Prostate gland (tissue), 2 donors: ENCODE measurements at regions not wholly inside any gene's neighbourhood (a gene's known extent, or its start where the extent isn't known, plus 50 kb on each side); places are given as distances from the start of the nearest gene placed in this dataset.

ENCODE experiments used
- DNase-seq: peaks from one replicate; pipeline ENCODE4 v3.0.0-alpha.2; 2019; ENCODE audit warnings: low spot score
- H3K27ac ChIP-seq, 2 donors: fragments of 200-600 bp; sonication (generic); 2 replicates each; pipeline ENCODE4 v1.5.1; 2017 to 2019
- H3K27me3 ChIP-seq: fragments of 200-600 bp; sonication (generic); replicated peaks from 2 replicates; pipeline ENCODE4 v1.5.1; 2019; ENCODE audit not compliant: insufficient read depth
- H3K36me3 ChIP-seq, 2 donors: fragments of 200-600 bp; sonication (generic); 1 replicate in 1 of 2; 2 replicates in 1 of 2; pipeline versions ENCODE4 v1.5.1 to v1.8.1; 2017 to 2019
- H3K4me1 ChIP-seq: fragments of 200-600 bp; sonication (generic); replicated peaks from 2 replicates; pipeline ENCODE4 v1.5.1; 2019
- H3K4me3 ChIP-seq, 2 donors: fragments of 200-600 bp; sonication (generic); 2 replicates each; pipeline ENCODE4 v1.5.1; 2017 to 2019
- H3K9me3 ChIP-seq: fragments of 200-600 bp; sonication (generic); 2 replicates; pipeline ENCODE4 v1.5.1; 2017
- POLR2A ChIP-seq: fragments of 450-650 bp; IDR thresholded peaks from one replicate; pipeline ENCODE4 v1.6.1; 2016; ENCODE audit warnings: antibody characterized with exemption, mild to moderate bottlenecking
- POLR2AphosphoS5 ChIP-seq: sonication (generic); formaldehyde crosslinking; IDR thresholded peaks from one replicate; pipeline ENCODE4 v1.6.1; 2017; ENCODE audit warnings: antibody characterized with exemption
- WGBS: methylation state at CpG from one replicate; pipeline ENCODE4 v1.1.5; 2018; 5-methylcytosine and 5-hydroxymethylcytosine counted together
- intact Hi-C: fragments of 100-400 bp; cut with DNase I; formaldehyde crosslinking; loops from one replicate; pipeline ENCODE4 v1.14.2; 2022
- TF ChIP-seq, protein P1 (sequence below), 4 experiments: fragments of 200-600 bp in 2 of 4; fragments of 450-650 bp in 2 of 4; sonication (generic) in 2 of 4; IDR thresholded peaks; 1 replicate in 3 of 4; 2 replicates in 1 of 4; pipeline ENCODE4 v1.5.1; 2016 to 2019; ENCODE audit warnings: antibody characterized with exemption in 4 of 4, mild to moderate bottlenecking in 2 of 4, moderate library complexity in 2 of 4

DNA sequence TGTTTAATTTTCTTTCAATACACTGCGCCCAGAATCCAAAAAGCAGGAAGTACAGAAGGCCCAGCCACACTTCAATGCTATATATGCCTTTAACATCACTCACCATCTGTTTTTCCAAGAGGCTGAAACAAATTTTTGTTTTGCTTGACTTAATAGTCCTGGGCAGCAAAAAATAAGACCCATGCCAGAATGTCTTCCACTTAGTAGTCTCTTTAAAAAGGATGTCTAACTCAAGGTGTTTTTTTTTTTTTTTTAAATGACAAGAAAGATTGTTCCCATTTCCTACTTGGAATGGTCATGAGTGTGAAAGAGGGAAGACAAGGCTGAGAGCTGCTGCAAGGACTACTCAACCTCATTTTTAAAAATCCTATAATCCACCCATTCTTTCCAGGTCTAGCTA is 590.3 kb upstream of the SGO1 start:
- intact Hi-C loops, result no loop called here
- H3K9me3 ChIP-seq, result no peaks in the 10 kb centered on the region
- H3K4me3 ChIP-seq, result no peak overlapping the region
- H3K27me3 ChIP-seq, result no peaks in the 10 kb centered on the region
- WGBS, result 0% methylated on average over 1 of the region's 1 CpG
- TF ChIP-seq POLR2A (no peak), POLR2AphosphoS5 (no peak)
- TF ChIP-seq, protein P1, sequence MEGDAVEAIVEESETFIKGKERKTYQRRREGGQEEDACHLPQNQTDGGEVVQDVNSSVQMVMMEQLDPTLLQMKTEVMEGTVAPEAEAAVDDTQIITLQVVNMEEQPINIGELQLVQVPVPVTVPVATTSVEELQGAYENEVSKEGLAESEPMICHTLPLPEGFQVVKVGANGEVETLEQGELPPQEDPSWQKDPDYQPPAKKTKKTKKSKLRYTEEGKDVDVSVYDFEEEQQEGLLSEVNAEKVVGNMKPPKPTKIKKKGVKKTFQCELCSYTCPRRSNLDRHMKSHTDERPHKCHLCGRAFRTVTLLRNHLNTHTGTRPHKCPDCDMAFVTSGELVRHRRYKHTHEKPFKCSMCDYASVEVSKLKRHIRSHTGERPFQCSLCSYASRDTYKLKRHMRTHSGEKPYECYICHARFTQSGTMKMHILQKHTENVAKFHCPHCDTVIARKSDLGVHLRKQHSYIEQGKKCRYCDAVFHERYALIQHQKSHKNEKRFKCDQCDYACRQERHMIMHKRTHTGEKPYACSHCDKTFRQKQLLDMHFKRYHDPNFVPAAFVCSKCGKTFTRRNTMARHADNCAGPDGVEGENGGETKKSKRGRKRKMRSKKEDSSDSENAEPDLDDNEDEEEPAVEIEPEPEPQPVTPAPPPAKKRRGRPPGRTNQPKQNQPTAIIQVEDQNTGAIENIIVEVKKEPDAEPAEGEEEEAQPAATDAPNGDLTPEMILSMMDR (IDR thresholded peaks at IDR 0.05), result no peak
- H3K4me1 ChIP-seq, result no peaks in the 10 kb centered on the region
- no peaks in the 10 kb centered on the region for H3K36me3 ChIP-seq
- DNase-seq, result no peak
- no peak overlapping the region for H3K27ac ChIP-seq

DNA sequence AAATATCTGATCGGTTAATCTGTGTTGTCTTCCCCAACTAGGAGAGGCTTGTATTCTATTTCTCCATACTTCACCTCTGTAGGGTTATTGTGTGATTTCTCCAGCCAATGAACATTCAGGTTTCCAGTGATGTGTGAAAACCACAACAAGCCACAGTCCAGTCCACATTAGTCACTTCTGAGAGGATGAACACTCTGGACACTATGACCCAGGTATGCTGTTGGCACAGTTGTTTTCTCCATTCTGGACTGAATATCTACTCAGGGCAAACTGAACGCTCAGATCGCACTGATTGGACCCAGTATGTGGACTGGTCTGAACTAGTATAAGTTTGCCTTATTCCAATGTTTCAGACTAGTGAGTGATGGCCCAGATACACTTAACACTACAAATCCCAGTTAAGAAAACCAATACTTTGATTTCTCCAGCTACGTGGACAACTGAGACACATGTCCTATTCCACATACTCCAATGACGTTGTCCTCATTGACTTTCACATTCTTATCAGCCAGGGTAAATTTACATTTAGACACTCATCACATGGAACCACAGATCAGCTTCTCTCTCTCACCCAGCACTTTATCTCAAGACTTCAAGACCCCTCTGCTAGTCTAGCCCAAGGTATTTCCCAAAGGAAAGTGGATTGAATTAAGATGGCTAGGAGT is 587.4 kb upstream of the SGO1 start:
- no peak for DNase-seq
- H3K9me3 ChIP-seq, result no peaks in the 10 kb centered on the region
- no peaks in the 10 kb centered on the region for H3K36me3 ChIP-seq
- WGBS, result 92% methylated on average over 5 of the region's 5 CpGs
- H3K4me3 ChIP-seq, result no peak overlapping the region
- TF ChIP-seq POLR2A (no peak), POLR2AphosphoS5 (no peak)
- no peak overlapping the region for H3K27ac ChIP-seq
- intact Hi-C loops, result no loop called here
- H3K27me3 ChIP-seq, result no peaks in the 10 kb centered on the region
- no peaks in the 10 kb centered on the region for H3K4me1 ChIP-seq

DNA sequence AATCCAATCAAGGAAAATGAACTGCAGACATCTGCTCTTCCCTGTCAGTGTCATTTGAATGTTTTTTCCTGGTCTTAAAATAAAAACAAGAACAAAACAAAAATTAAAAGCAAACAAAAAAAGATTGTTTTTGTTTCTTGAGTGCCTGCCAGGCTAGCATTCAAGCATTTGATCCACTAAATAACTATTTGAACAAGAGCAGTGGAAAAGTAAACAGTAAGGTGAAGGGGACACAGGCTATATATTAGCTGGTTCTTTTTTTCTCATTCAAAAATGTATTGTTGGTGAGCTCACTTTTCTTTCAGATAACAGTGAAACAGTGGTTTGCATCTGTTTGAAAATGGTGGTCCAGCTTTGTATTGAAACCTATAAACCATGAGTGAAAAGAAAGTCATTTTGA is 586.9 kb upstream of the SGO1 start:
- H3K4me1 ChIP-seq, result no peaks in the 10 kb centered on the region
- H3K9me3 ChIP-seq, result no peaks in the 10 kb centered on the region
- H3K27ac ChIP-seq, result no peak overlapping the region
- no peak for DNase-seq
- TF ChIP-seq POLR2AphosphoS5, result no peak
- no peaks in the 10 kb centered on the region for H3K27me3 ChIP-seq
- H3K4me3 ChIP-seq, result no peak overlapping the region
- no peaks in the 10 kb centered on the region for H3K36me3 ChIP-seq
- intact Hi-C loops, result no loop called here

DNA sequence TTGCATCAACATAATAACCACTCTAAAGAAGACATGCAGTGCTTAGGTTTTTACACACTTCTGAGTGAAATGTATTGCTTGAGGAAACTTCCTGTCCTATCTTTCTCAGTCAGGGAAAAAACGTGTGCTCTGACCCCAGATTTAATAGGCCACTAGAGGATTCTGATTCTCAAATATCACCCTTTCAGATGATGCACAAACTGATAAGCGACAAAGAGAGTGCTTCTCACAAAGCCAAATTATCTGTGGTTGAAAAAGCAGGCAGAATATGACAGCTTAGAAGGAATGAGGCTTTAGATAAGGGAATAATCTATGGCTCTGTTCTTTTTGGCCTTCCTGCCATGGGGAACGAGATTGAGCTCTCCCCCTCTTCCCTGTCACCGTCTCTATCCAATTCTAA is 583.4 kb upstream of the SGO1 start:
- Histone ChIP-seq H3K9me3 (no peaks in the 10 kb centered on the region), H3K4me3 (no peak overlapping the region), H3K36me3 (no peaks in the 10 kb centered on the region), H3K27ac (no peak overlapping the region), H3K4me1 (no peaks in the 10 kb centered on the region), H3K27me3 (no peaks in the 10 kb centered on the region)
- 70% methylated on average over 4 of the region's 4 CpGs for WGBS
- TF ChIP-seq, protein P1 (IDR thresholded peaks at IDR 0.05), result no peak
- TF ChIP-seq POLR2AphosphoS5 (no peak), POLR2A (no peak)
- intact Hi-C loops, result no loop called here
- no peak for DNase-seq

DNA sequence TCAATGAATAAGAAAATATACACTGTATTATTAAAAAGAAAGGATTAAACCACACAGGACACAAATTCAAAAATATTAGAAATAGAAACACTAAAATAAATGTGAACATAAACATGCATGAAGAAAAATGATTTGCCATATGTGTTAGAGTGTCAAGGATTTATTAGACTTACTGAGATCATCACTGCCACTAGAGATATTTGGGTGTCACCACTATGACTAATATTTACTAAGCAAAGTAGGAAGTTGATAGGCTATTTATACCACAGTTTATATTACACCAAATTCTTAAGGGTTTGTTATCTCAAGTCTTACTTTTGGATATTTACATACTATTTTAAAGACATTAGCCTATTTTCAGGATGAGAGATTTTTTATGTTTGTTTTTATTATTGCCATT is 575.0 kb upstream of the SGO1 start:
- DNase-seq, result no peak
- H3K27ac ChIP-seq, result no peak overlapping the region
- intact Hi-C loops, result no loop called here
- H3K9me3 ChIP-seq, result no peaks in the 10 kb centered on the region
- no peaks in the 10 kb centered on the region for H3K27me3 ChIP-seq
- H3K36me3 ChIP-seq, result no peaks in the 10 kb centered on the region
- no peaks in the 10 kb centered on the region for H3K4me1 ChIP-seq
- TF ChIP-seq POLR2A, result no peak
- TF ChIP-seq POLR2AphosphoS5, result no peak
- TF ChIP-seq, protein P1 (IDR thresholded peaks at IDR 0.05), result no peak
- no peak overlapping the region for H3K4me3 ChIP-seq

DNA sequence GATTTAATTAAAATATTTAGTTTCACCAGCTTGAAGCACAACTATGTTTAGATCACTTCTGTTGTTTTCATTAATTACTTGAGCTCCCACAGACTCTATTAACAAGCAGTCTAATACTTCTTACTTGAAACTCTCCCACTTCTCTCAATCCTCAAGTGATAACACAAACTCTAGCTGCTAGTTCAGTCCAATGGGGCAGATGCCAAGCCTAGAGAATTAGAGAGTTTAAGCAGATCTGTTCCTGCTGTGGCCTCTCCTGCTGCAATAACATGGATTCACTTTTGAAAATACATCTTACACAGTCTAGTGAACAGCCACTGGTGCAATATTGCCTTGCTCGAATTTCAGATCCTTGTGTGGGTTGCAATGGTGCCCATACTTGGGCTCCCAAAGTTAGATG is 566.4 kb upstream of the SGO1 start:
- H3K4me1 ChIP-seq, result no peaks in the 10 kb centered on the region
- intact Hi-C loops, result no loop called here
- no peak for DNase-seq
- TF ChIP-seq POLR2A, result no peak
- TF ChIP-seq, protein P1 (IDR thresholded peaks at IDR 0.05), result no peak
- no peak for TF ChIP-seq POLR2AphosphoS5
- H3K9me3 ChIP-seq, result no peaks in the 10 kb centered on the region
- H3K27ac ChIP-seq, result no peak overlapping the region
- no peaks in the 10 kb centered on the region for H3K27me3 ChIP-seq
- no peaks in the 10 kb centered on the region for H3K36me3 ChIP-seq
- no peak overlapping the region for H3K4me3 ChIP-seq
- 76% methylated on average over 1 of the region's 1 CpG for WGBS
